ENCODE measurements at regions not wholly inside any gene's neighbourhood (a gene's known extent, or its start where the extent isn't known, plus 50 kb on each side); places are given as distances from the start of the nearest gene placed in this dataset.

DNA sequence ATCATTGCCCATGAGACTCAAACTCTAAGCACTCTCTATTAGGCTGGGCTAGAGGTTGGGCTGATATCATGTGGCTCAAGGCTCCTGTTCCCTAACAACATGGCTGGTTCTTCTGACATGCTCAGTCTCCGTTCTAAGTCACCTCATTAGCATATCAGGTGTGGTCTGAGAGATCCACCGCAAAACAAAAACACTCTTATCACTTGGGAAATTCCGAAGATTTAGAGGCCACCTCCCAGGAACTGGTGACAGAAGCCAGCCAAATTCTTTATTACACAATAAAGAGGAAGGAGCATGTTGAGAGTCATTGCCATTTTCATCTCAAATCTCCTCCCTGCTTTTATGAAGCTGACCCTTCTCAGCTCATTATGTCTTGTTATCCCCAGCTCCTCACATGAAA lies 107.6 kb downstream of the MSX2 start:
- TF ChIP-seq CTCF (conservative IDR thresholded peaks at IDR 0.05; ENCODE audit: low read depth, low read length) (no peak), EZH2 (IDR thresholded peaks at IDR 0.05; ENCODE audit: low read length, unreplicated experiment) (no peak)
